DMS53 treated with DMSO at 0.1 percent for 48 hours (cell line): ENCODE measurements at regions not wholly inside any gene's neighbourhood (a gene's known extent, or its start where the extent isn't known, plus 50 kb on each side); places are given as distances from the start of the nearest gene placed in this dataset.
A peak's percentile ranks its signal among the peaks of the same experiment; 100 is the strongest.

Experiments
- DNase-seq: peaks from one replicate; lab custom pipeline; 2025; ENCODE audit not compliant: unreplicated experiment; lab: John Stamatoyannopoulos, UW

- DNase-seq: no peak
Measured at GRCh38 chrX:117215683-117216082, 752.9 kb upstream of the CT83 start.

- DNase-seq: no peak
Measured at GRCh38 chrX:117196481-117196880, 733.7 kb upstream of the CT83 start.

- no peak for DNase-seq
Measured at GRCh38 chrX:117147249-117147648, 684.5 kb upstream of the CT83 start.

- DNase-seq: no peak
Measured at GRCh38 chrX:117138070-117138469, 675.3 kb upstream of the CT83 start.

GRCh38 chrX:117134983-117135382 lies 672.2 kb upstream of the CT83 start:
- DNase-seq: no peak

GRCh38 chrX:117120700-117121099 lies 657.9 kb upstream of the CT83 start:
- peak; percentile 21 for DNase-seq

GRCh38 chrX:117096528-117096927 lies 633.8 kb upstream of the CT83 start:
- no peak for DNase-seq

- DNase-seq: no peak
Measured at GRCh38 chrX:117095393-117095792, 632.6 kb upstream of the CT83 start.

- no peak for DNase-seq
Measured at GRCh38 chrX:117094149-117094548, 631.4 kb upstream of the CT83 start.

GRCh38 chrX:117093319-117093718 lies 630.5 kb upstream of the CT83 start:
- DNase-seq: no peak

GRCh38 chrX:117092641-117093040 lies 629.9 kb upstream of the CT83 start:
- no peak for DNase-seq

- DNase-seq: no peak
Measured at GRCh38 chrX:117063224-117063623, 600.4 kb upstream of the CT83 start.

- DNase-seq: no peak
Measured at GRCh38 chrX:117059848-117060247, 597.1 kb upstream of the CT83 start.

- DNase-seq: no peak
Measured at GRCh38 chrX:117053260-117053659, 590.5 kb upstream of the CT83 start.

GRCh38 chrX:117038918-117039440 lies 576.2 kb upstream of the CT83 start:
- peak; percentile 16 for DNase-seq

- no peak for DNase-seq
Measured at GRCh38 chrX:117010243-117010642, 547.5 kb upstream of the CT83 start.

- DNase-seq: no peak
Measured at GRCh38 chrX:117002981-117003380, 540.2 kb upstream of the CT83 start.

GRCh38 chrX:116975517-116975916 lies 512.7 kb upstream of the CT83 start:
- no peak for DNase-seq

GRCh38 chrX:116972362-116972761 lies 509.6 kb upstream of the CT83 start:
- no peak for DNase-seq

- peak; percentile 28 for DNase-seq
Measured at GRCh38 chrX:116961872-116962582, 499.3 kb upstream of the CT83 start.

- no peak for DNase-seq
Measured at GRCh38 chrX:116930311-116930710, 467.5 kb upstream of the CT83 start.

- DNase-seq: no peak
Measured at GRCh38 chrX:116897526-116897925, 434.8 kb upstream of the CT83 start.

- no peak for DNase-seq
Measured at GRCh38 chrX:116881961-116882360, 419.2 kb upstream of the CT83 start.
